Progenitor cell of endocrine pancreas (in vitro differentiated cells): ENCODE measurements at regions not wholly inside any gene's neighbourhood (a gene's known extent, or its start where the extent isn't known, plus 50 kb on each side); places are given as distances from the start of the nearest gene placed in this dataset.
"Not testable (repeated sequence)": the region's sequence is repeated elsewhere in the genome, so short reads cannot be mapped to it uniquely, and the experiment has no call there.

Source experiments
- DNase-seq: peaks from one replicate; pipeline ENCODE4 v3.0.0; 2021; ENCODE audit warnings: low spot score; ENCODE audit not compliant: unreplicated experiment
- H3K27ac Mint-ChIP-seq: 2 replicates; pipeline ENCODE4 v1.8.0; 2021; ENCODE audit warnings: mild to moderate bottlenecking, moderate library complexity, mixed read lengths
- H3K27me3 Mint-ChIP-seq: 2 replicates; pipeline ENCODE4 v1.8.0; 2021; ENCODE audit warnings: mixed read lengths
- H3K36me3 Mint-ChIP-seq: 2 replicates; pipeline ENCODE4 v1.8.0; 2022; ENCODE audit warnings: mixed read lengths; ENCODE audit not compliant: insufficient read depth
- H3K4me1 Mint-ChIP-seq: 2 replicates; pipeline ENCODE4 v1.8.0; 2021; ENCODE audit warnings: low read depth, mixed read lengths
- H3K4me3 Mint-ChIP-seq: 2 replicates; pipeline ENCODE4 v1.8.0; 2021; ENCODE audit warnings: low read depth, mild to moderate bottlenecking, moderate library complexity, mixed read lengths
- H3K9me3 Mint-ChIP-seq: 2 replicates; pipeline ENCODE4 v1.8.0; 2021; ENCODE audit warnings: low read depth, mixed read lengths
- TF ChIP-seq, protein P1 (sequence below): fragments of 200-600 bp; sonication (generic); IDR thresholded peaks from one replicate; pipeline ENCODE4 v1.5.0; 2021; ENCODE audit warnings: antibody characterized with exemption, mild to moderate bottlenecking; ENCODE audit not compliant: unreplicated experiment

DNA sequence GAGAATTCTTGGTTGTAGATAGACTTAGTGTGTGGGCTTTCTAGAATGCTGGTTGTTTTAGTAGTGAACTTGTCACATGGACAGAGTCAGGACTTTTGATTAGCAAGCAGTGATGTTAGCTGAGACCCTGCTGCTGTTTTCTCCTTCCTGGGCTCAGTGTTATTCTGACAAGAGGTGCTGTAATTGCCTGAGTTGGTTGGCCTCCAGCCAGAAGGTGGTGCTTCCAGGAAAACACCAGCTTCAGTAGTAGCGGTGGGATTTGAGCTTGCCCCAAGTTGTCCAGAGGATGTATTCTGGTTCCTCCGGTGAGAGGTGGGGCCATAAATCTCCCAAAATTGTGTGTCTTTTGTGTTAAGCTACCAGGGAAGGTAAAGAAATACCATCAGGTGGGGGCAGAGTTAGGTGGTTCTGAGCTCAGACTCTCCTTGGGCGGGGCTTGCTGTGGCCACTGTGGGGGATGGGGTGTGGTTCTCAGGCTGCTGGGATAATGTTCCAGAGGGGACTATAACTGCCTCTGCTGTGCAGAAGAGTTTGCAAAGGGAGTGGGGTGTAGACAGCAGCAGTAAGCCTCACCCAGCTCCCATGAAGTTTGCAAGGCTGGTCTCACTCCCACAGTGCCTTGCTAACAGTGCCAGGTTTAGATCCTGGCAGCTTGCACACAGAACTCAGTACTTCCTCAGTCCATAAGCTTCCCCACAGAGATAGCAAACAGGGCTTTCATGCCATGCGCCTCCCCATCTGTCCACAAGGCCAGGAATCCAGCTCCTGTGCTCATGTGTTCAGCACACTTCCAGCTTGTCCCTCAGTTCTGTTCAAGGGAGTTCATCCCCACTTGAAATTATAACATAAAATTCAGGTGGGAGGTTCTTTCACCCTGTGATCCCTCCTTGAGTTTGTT, 278.4 kb upstream of the PTCHD4 start:
- DNase-seq: no peak
- H3K27ac Mint-ChIP-seq: no peak overlapping the region
- no peak overlapping the region for H3K4me3 Mint-ChIP-seq
- TF ChIP-seq, protein P1, sequence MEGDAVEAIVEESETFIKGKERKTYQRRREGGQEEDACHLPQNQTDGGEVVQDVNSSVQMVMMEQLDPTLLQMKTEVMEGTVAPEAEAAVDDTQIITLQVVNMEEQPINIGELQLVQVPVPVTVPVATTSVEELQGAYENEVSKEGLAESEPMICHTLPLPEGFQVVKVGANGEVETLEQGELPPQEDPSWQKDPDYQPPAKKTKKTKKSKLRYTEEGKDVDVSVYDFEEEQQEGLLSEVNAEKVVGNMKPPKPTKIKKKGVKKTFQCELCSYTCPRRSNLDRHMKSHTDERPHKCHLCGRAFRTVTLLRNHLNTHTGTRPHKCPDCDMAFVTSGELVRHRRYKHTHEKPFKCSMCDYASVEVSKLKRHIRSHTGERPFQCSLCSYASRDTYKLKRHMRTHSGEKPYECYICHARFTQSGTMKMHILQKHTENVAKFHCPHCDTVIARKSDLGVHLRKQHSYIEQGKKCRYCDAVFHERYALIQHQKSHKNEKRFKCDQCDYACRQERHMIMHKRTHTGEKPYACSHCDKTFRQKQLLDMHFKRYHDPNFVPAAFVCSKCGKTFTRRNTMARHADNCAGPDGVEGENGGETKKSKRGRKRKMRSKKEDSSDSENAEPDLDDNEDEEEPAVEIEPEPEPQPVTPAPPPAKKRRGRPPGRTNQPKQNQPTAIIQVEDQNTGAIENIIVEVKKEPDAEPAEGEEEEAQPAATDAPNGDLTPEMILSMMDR: no peak
- no peaks in the 10 kb centered on the region for H3K4me1 Mint-ChIP-seq
- peaks cover 14% of the 10 kb centered on the region for H3K9me3 Mint-ChIP-seq
- H3K27me3 Mint-ChIP-seq: no peaks in the 10 kb centered on the region
- H3K36me3 Mint-ChIP-seq: peaks cover 1% of the 10 kb centered on the region

DNA sequence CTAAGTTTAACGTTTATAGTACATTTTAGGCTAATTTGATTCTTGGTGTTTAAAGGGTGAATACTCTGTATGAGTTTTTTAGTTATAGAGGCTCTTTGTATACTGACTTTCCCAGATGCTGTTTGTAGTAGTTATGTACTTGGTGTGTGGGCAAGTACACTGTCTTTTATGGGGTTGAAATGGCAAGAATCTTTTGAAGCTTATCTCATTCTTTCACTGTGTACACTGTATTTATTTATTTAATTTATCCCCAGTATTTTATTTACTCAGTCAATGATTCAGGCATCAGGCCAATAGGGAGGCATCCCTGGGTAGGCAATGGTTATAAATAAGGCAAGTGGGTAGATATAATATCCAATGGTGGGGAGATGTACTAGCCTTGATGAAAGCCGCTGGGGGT, 277.0 kb upstream of the PTCHD4 start:
- peaks cover 1% of the 10 kb centered on the region for H3K36me3 Mint-ChIP-seq
- no peaks in the 10 kb centered on the region for H3K27me3 Mint-ChIP-seq
- no peak for DNase-seq

DNA sequence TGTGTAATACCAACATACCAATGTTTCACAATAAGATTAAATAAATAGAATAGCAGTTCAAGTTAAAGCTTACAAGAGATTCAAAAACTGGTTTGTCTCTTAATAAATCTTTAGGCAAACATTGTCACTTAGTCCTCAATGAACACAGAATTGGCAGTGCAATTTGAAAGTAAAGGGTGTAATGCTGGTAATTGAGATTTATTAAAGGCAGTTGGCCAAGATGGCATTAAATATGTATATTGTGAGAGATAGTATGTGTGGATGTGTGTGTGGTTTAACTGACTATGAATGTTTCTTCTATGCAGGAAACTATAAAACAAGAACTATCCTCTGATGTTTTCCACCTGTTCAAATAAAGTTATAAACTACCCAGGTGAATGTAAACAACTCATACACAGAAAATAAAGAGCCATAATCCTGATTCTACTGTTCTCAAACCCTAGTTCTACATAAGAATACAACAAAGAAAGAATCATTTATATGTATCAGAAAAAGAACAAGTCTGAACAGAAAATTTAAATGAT, 267.9 kb upstream of the PTCHD4 start:
- Mint-ChIP-seq H3K27me3 (no peaks in the 10 kb centered on the region), H3K4me3 (no peak overlapping the region), H3K27ac (no peak overlapping the region), H3K4me1 (no peaks in the 10 kb centered on the region), H3K36me3 (no peaks in the 10 kb centered on the region), H3K9me3 (peaks cover 5% of the 10 kb centered on the region)
- TF ChIP-seq, protein P1: no peak
- DNase-seq: no peak

More for the DNA sequence above, 277.0 kb upstream of the PTCHD4 start:
- Mint-ChIP-seq H3K9me3 (peaks cover 8% of the 10 kb centered on the region), H3K27ac (no peak overlapping the region), H3K4me3 (no peak overlapping the region), H3K4me1 (no peaks in the 10 kb centered on the region)
- TF ChIP-seq, protein P1: no peak

DNA sequence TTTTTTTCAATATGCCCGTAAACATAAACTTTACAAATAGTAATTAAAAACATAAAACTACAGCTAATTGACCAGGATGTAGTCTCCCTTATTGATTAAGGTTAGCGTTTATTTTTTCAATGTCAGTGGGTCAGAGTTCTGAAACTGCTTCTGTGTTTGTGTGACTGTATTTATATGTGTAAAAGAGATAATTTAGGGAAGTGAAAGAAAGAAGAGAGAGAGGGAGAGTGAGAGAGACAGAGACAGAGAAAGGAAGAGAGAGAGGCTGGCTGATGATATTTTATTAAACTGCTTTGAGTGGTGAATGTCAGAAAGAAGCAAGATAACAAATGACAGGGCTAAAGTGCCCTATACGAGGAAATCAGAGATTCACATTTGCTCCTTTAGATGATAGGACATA, 266.1 kb upstream of the PTCHD4 start:
- Mint-ChIP-seq H3K27me3 (no peaks in the 10 kb centered on the region), H3K36me3 (no peaks in the 10 kb centered on the region), H3K4me3 (no peak overlapping the region), H3K9me3 (no peaks in the 10 kb centered on the region), H3K4me1 (no peaks in the 10 kb centered on the region), H3K27ac (no peak overlapping the region)
- DNase-seq: no peak
- TF ChIP-seq, protein P1: no peak

DNA sequence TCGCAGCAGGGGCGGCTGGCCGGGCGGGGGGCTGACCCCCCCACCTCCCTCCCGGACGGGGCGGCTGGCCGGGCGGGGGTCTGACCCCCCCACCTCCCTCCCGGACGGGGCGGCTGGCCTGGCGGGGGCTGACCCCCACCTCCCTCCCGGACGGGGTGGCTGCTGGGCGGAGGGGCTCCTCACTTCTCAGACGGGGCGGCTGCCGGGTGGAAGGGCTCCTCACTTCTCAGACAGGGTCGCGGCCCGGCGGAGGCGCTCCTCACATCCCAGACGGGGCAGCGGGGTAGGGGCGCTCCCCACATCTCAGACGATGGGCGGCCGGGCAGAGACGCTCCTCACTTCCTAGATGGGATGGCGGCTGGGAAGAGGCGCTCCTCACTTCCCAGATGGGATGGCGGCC, 260.2 kb upstream of the PTCHD4 start:
- not testable (repeated sequence) for H3K4me3 Mint-ChIP-seq, H3K4me1 Mint-ChIP-seq, H3K27me3 Mint-ChIP-seq, DNase-seq, H3K9me3 Mint-ChIP-seq, H3K36me3 Mint-ChIP-seq, H3K27ac Mint-ChIP-seq

DNA sequence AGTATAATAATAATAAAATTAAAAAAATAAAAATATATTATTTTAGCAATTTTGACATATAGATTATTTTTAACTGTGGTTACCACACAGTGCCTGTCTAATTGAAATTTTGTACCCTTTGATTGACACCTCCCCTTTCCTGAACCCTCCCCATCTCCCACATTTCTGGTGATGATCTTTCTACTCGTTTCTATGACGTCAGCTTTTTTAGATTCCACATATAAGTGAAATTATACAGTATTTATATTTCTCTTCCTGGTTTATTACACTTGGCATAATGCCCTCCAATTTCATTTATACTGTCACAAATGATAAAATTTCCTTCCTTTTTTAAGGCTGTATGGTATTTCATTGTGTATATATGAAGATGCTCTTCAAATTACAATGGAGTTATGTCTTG, 258.1 kb upstream of the PTCHD4 start:
- no peak for DNase-seq
- no peak overlapping the region for H3K4me3 Mint-ChIP-seq
- H3K4me1 Mint-ChIP-seq: no peaks in the 10 kb centered on the region
- H3K36me3 Mint-ChIP-seq: no peaks in the 10 kb centered on the region
- TF ChIP-seq, protein P1: no peak
- H3K27me3 Mint-ChIP-seq: no peaks in the 10 kb centered on the region
- H3K9me3 Mint-ChIP-seq: peaks cover 10% of the 10 kb centered on the region
- no peak overlapping the region for H3K27ac Mint-ChIP-seq
